GM12878 (cell line): ENCODE measurements at regions not wholly inside any gene's neighbourhood (a gene's known extent, or its start where the extent isn't known, plus 50 kb on each side); places are given as distances from the start of the nearest gene placed in this dataset.

ENCODE experiments used
- ATAC-seq: fragments of 200-7000 bp; cut with Tn5 transposase; 3 replicates; pipeline ENCODE4 v1.9.1; 2020; ENCODE audit warnings: mild to moderate bottlenecking, moderate library complexity
- BruUV-seq: library from RNA; stranded (reverse); fragments of 400-500 nt; replicated peaks from 2 replicates; lab custom pipeline; 2021; lab: Mats Ljungman, UMichigan
- CTCF ChIA-PET: fragments of 300-600 bp; sonication (Branson Sonifier 250); formaldehyde crosslinking; extraction: SDS; loops from one replicate; lab custom pipeline; 2021; ENCODE audit warnings: inconsistent platforms; lab: Yijun Ruan, JAX
- POLR2A ChIA-PET: fragments of 350-600 bp; formaldehyde crosslinking; extraction: SDS; loops from one replicate; lab custom pipeline; 2021; ENCODE audit warnings: inconsistent platforms; lab: Charles Lee
- RAD21 ChIA-PET: fragments of 300-600 bp; sonication (Branson Sonifier 250); formaldehyde crosslinking; loops from one replicate; lab custom pipeline; 2023; ENCODE audit warnings: antibody characterized with exemption; ENCODE audit not compliant: unreplicated experiment; lab: Charles Lee
- SMC1A ChIA-PET: fragments of 300-600 bp; sonication (Branson Sonifier 250); formaldehyde crosslinking; loops from one replicate; lab custom pipeline; 2023; ENCODE audit not compliant: unreplicated experiment, uncharacterized antibody; lab: Charles Lee
- DNase-seq: peaks from one replicate; pipeline ENCODE4 v3.0.0-alpha.2; 2011; ENCODE audit warnings: low read depth, low spot score
- FAIRE-seq: peaks from 3 replicates; lab custom pipeline; 2011; peaks lifted over from hg19 to GRCh38; lab: Jason Lieb, UNC
- H2AFZ ChIP-seq: 2 replicates; pipeline ENCODE4 v1.6.0; 2011; ENCODE audit warnings: low read depth, low read length, control low read depth; ENCODE audit not compliant: control insufficient read depth
- H3K27ac ChIP-seq: 2 replicates; pipeline ENCODE4 v1.5.1; 2011; ENCODE audit warnings: control low read depth; ENCODE audit not compliant: control insufficient read depth, insufficient read depth
- H3K27me3 ChIP-seq, 2 experiments: replicated peaks in 1 of 2; 2 replicates each; pipeline versions ENCODE4 v1.6.0 to v1.6.1; 2011; ENCODE audit warnings: low read length in 1 of 2; ENCODE audit not compliant: control insufficient read depth in 2 of 2, insufficient read depth in 2 of 2
- H3K36me3 ChIP-seq, 2 experiments: 2 replicates each; pipeline ENCODE4 v1.5.1; 2011; ENCODE audit warnings: low read length in 1 of 2; ENCODE audit not compliant: control insufficient read depth in 2 of 2, insufficient read depth in 2 of 2
- H3K4me1 ChIP-seq: 2 replicates; pipeline ENCODE4 v1.6.1; 2011; ENCODE audit warnings: mild to moderate bottlenecking, low read length, moderate library complexity, mixed read lengths; ENCODE audit not compliant: control insufficient read depth, insufficient read depth
- H3K4me2 ChIP-seq: 2 replicates; pipeline ENCODE4 v1.6.0; 2011; ENCODE audit warnings: control low read depth; ENCODE audit not compliant: control insufficient read depth, insufficient read depth
- H3K4me3 ChIP-seq: fragments of 200-600 bp; sonication (generic); 2 replicates; pipeline ENCODE4 v1.5.1; 2016
- H3K79me2 ChIP-seq: 2 replicates; pipeline ENCODE4 v1.6.0; 2011; ENCODE audit warnings: low read length; ENCODE audit not compliant: control insufficient read depth, insufficient read depth
- H3K9ac ChIP-seq: 2 replicates; pipeline ENCODE4 v1.8.0; 2011; ENCODE audit warnings: low read length, control low read depth, mixed read lengths; ENCODE audit not compliant: control insufficient read depth, insufficient read depth
- H3K9me3 ChIP-seq: replicated peaks from 3 replicates; pipeline ENCODE4 v1.5.1; 2011; ENCODE audit warnings: mild to moderate bottlenecking, low read length; ENCODE audit not compliant: control insufficient read depth, insufficient read depth
- H4K20me1 ChIP-seq: 2 replicates; pipeline ENCODE4 v1.6.0; 2011; ENCODE audit not compliant: control insufficient read depth, insufficient read depth
- BCL11A ChIP-seq: IDR thresholded peaks from 2 replicates; pipeline ENCODE4 v1.6.1; 2011; ENCODE audit warnings: low read depth, low read length
- CREB1 ChIP-seq: IDR thresholded peaks from 2 replicates; pipeline ENCODE4 v1.6.1; 2012; ENCODE audit warnings: low read depth, mild to moderate bottlenecking, inconsistent platforms
- CUX1 ChIP-seq: IDR thresholded peaks from 2 replicates; pipeline ENCODE4 v1.6.1; 2012; ENCODE audit warnings: improper control_type of control experiment, low read depth, low read length; ENCODE audit not compliant: insufficient replicate concordance
- KDM1A ChIP-seq: fragments of 200-600 bp; sonication (generic); IDR thresholded peaks from 2 replicates; pipeline ENCODE4 v1.6.1; 2016; ENCODE audit warnings: borderline replicate concordance
- KLF5 ChIP-seq: fragments of 450-650 bp; IDR thresholded peaks from 2 replicates; pipeline ENCODE4 v1.6.1; 2014; ENCODE audit warnings: mild to moderate bottlenecking; ENCODE audit not compliant: partially characterized antibody
- NFIC ChIP-seq: IDR thresholded peaks from 2 replicates; pipeline ENCODE4 v1.6.1; 2012; ENCODE audit warnings: low read depth, mild to moderate bottlenecking, inconsistent platforms, low read length, moderate library complexity
- RAD51 ChIP-seq: fragments of 450-650 bp; IDR thresholded peaks from 2 replicates; pipeline ENCODE4 v1.6.1; 2016; ENCODE audit warnings: moderate library complexity, mild to moderate bottlenecking, inconsistent platforms
- TCF12 ChIP-seq: IDR thresholded peaks from 2 replicates; pipeline ENCODE4 v1.6.1; 2011; ENCODE audit warnings: low read depth, mild to moderate bottlenecking, low read length
- USF1 ChIP-seq: IDR thresholded peaks from 2 replicates; pipeline ENCODE4 v1.6.1; 2011; ENCODE audit warnings: borderline replicate concordance, low read depth, mild to moderate bottlenecking, moderate library complexity, mixed read lengths, low read length; ENCODE audit not compliant: insufficient read depth; ENCODE audit errors: extremely low read length
- ZNF384 ChIP-seq: IDR thresholded peaks from 2 replicates; pipeline ENCODE4 v1.6.1; 2012; ENCODE audit warnings: low read depth, mild to moderate bottlenecking, low read length, improper control_type of control experiment, borderline replicate concordance
- WGBS: methylation state at CpG from one replicate; pipeline ENCODE4 v1.1.6; 2016; ENCODE audit warnings: low lambda C conversion rate; ENCODE audit not compliant: insufficient replicate concordance, insufficient coverage; ENCODE audit errors: missing lambda C conversion rate; 5-methylcytosine and 5-hydroxymethylcytosine counted together
- in situ Hi-C: fragments of 300-500 bp; cut with MboI; formaldehyde crosslinking; loops from 9 replicates; pipeline ENCODE4 v1.14.3; 2018; ENCODE audit warnings: mixed read lengths
- intact Hi-C: fragments of 100-400 bp; cut with micrococcal nuclease; formaldehyde crosslinking; loops from one replicate; pipeline ENCODE4 v1.14.2; 2022; ENCODE audit not compliant: unreplicated experiment

GRCh38 chr7:25424113-25424512 is 195.8 kb upstream of the NPVF start:
- CTCF ChIA-PET = interaction anchor here (1.1 kb wide), 1 partner anchor 207 kb away, joined by 3 read pairs; no protein-coding TSS in a partner anchor
- no peaks in the 10 kb centered on the region for H4K20me1 ChIP-seq
- no peak overlapping the region for H3K4me3 ChIP-seq
- H3K4me2 ChIP-seq = no peak overlapping the region
- TF ChIP-seq ZNF384 (no peak), NFIC (no peak), RAD51 (no peak), KLF5 (no peak), CREB1 (no peak), BCL11A (no peak), TCF12 (no peak)
- TF ChIP-seq, all 136 proteins: peak for 0
- Histone ChIP-seq H3K9ac (no peak overlapping the region), H3K79me2 (no peaks in the 10 kb centered on the region), H3K36me3 (no peaks in the 10 kb centered on the region), H3K9me3 (no peaks in the 10 kb centered on the region), H2AFZ (no peak overlapping the region), H3K4me1 (no peaks in the 10 kb centered on the region), H3K27me3 (peaks cover 1 to 2% of the 10 kb centered on the region in 2 experiments; a peak in 1 of 4 replicates), H3K27ac (no peak overlapping the region)
- RAD21 ChIA-PET = no interaction called here
- POLR2A ChIA-PET = no interaction called here
- no TSS peak for BruUV-seq
- in situ Hi-C loops = no loop called here
- intact Hi-C loops = no loop called here
- SMC1A ChIA-PET = interaction anchor here (0.6 kb wide), 1 partner anchor 584 kb away, joined by 3 read pairs; no protein-coding TSS in a partner anchor
- 0% methylated on average over 2 of the region's 2 CpGs for WGBS
- FAIRE-seq = no peak
- ATAC-seq = no peak
- DNase-seq = no peak

GRCh38 chr7:25424855-25425254 is 196.6 kb upstream of the NPVF start:
- H3K4me2 ChIP-seq = no peak overlapping the region
- no peak overlapping the region for H3K4me3 ChIP-seq
- POLR2A ChIA-PET = no interaction called here
- H3K27ac ChIP-seq = no peak overlapping the region
- H3K9ac ChIP-seq = no peak overlapping the region
- RAD21 ChIA-PET = no interaction called here
- intact Hi-C loops (no loop called here), in situ Hi-C loops (no loop called here)
- no peaks in the 10 kb centered on the region for H3K9me3 ChIP-seq
- SMC1A ChIA-PET = no interaction called here
- H4K20me1 ChIP-seq = no peaks in the 10 kb centered on the region
- no peaks in the 10 kb centered on the region for H3K4me1 ChIP-seq
- CTCF ChIA-PET = interaction anchor here (1.1 kb wide), 1 partner anchor 208 kb away, joined by 3 read pairs; no protein-coding TSS in a partner anchor
- WGBS = 45% methylated on average over 5 of the region's 5 CpGs
- H3K79me2 ChIP-seq = no peaks in the 10 kb centered on the region
- H2AFZ ChIP-seq = no peak overlapping the region
- no peaks in the 10 kb centered on the region for H3K36me3 ChIP-seq
- no TSS peak for BruUV-seq
- DNase-seq (no peak), ATAC-seq (no peak), FAIRE-seq (no peak)
- H3K27me3 ChIP-seq = peaks cover 1 to 2% of the 10 kb centered on the region in 2 experiments; a peak in 1 of 4 replicates
- no peak for TF ChIP-seq CUX1
- no peak for TF ChIP-seq KDM1A
- TF ChIP-seq USF1 = no peak
